HEK293 (cell line): ENCODE measurements at regions not wholly inside any gene's neighbourhood (a gene's known extent, or its start where the extent isn't known, plus 50 kb on each side); places are given as distances from the start of the nearest gene placed in this dataset.

Source experiments
- CTCF ChIA-PET: fragments of 350-600 bp; formaldehyde crosslinking; extraction: SDS; loops from one replicate; lab custom pipeline; 2021; ENCODE audit warnings: antibody characterized with exemption; lab: Yijun Ruan, JAX
- POLR2A ChIA-PET: fragments of 300-600 bp; formaldehyde crosslinking; extraction: SDS; loops from one replicate; lab custom pipeline; 2020; ENCODE audit warnings: antibody characterized with exemption, inconsistent platforms; lab: Yijun Ruan, JAX
- H3K27ac ChIP-seq: fragments of 200-500 bp; sonication (Bioruptor generic); 2 replicates; pipeline ENCODE4 v1.5.1; 2014; ENCODE audit warnings: low read depth, low read length, control low read depth, inconsistent platforms; ENCODE audit errors: extremely low read depth
- H3K36me3 ChIP-seq, 2 experiments: fragments of 200-500 bp in 1 of 2; sonication (Bioruptor generic) in 1 of 2; 1 replicate in 1 of 2; 2 replicates in 1 of 2; pipeline ENCODE4 v1.5.1; 2014 to 2017; ENCODE audit warnings: inconsistent platforms in 2 of 2, low read length in 2 of 2; ENCODE audit not compliant: control insufficient read depth in 2 of 2, insufficient read depth in 1 of 2
- H3K4me1 ChIP-seq: fragments of 200-500 bp; sonication (Bioruptor generic); 2 replicates; pipeline ENCODE4 v1.5.1; 2014; ENCODE audit warnings: mild to moderate bottlenecking, low read length, inconsistent platforms; ENCODE audit not compliant: control insufficient read depth, insufficient read depth
- H3K4me3 ChIP-seq: 2 replicates; pipeline ENCODE4 v1.5.1; 2011; ENCODE audit warnings: low read depth, mild to moderate bottlenecking, control low read depth, low read length, moderate library complexity
- H3K9me3 ChIP-seq: fragments of 200-500 bp; sonication (Bioruptor generic); 2 replicates; pipeline ENCODE4 v1.5.1; 2014; ENCODE audit warnings: low read depth, low read length, inconsistent platforms; ENCODE audit not compliant: control insufficient read depth, insufficient read depth
- CTCF ChIP-seq: fragments of 450-650 bp; formaldehyde crosslinking; IDR thresholded peaks from 2 replicates; pipeline ENCODE4 v1.5.1; 2016; ENCODE audit warnings: missing biosample characterization, missing genetic modification characterization
- KLF1 ChIP-seq: fragments of 450-650 bp; formaldehyde crosslinking; IDR thresholded peaks from 2 replicates; pipeline ENCODE4 v1.5.1; 2016; ENCODE audit warnings: missing biosample characterization, missing genetic modification characterization
- KLF17 ChIP-seq: fragments of 450-650 bp; formaldehyde crosslinking; IDR thresholded peaks from 2 replicates; pipeline ENCODE4 v1.5.1; 2016; ENCODE audit warnings: missing biosample characterization, missing genetic modification characterization
- OVOL3 ChIP-seq: fragments of 450-650 bp; formaldehyde crosslinking; IDR thresholded peaks from 2 replicates; pipeline ENCODE4 v1.5.1; 2016; ENCODE audit warnings: missing biosample characterization, missing genetic modification characterization
- REPIN1 ChIP-seq: fragments of 450-650 bp; formaldehyde crosslinking; IDR thresholded peaks from 2 replicates; pipeline ENCODE4 v1.5.1; 2017; ENCODE audit warnings: missing biosample characterization, missing genetic modification characterization, low read depth
- ZBTB1 ChIP-seq: fragments of 450-650 bp; formaldehyde crosslinking; IDR thresholded peaks from 2 replicates; pipeline ENCODE4 v1.5.1; 2016; ENCODE audit warnings: missing biosample characterization, missing genetic modification characterization
- ZBTB20 ChIP-seq: fragments of 450-650 bp; formaldehyde crosslinking; IDR thresholded peaks from 2 replicates; pipeline ENCODE4 v1.5.1; 2016; ENCODE audit warnings: missing biosample characterization, missing genetic modification characterization
- ZBTB44 ChIP-seq: fragments of 450-650 bp; IDR thresholded peaks from 2 replicates; pipeline ENCODE4 v1.5.1; 2018; ENCODE audit warnings: missing biosample characterization, mild to moderate bottlenecking, missing genetic modification characterization
- ZFP41 ChIP-seq: fragments of 450-650 bp; formaldehyde crosslinking; IDR thresholded peaks from 2 replicates; pipeline ENCODE4 v1.5.1; 2016; ENCODE audit warnings: missing biosample characterization, missing genetic modification characterization, borderline replicate concordance
- ZFP69B ChIP-seq: fragments of 450-650 bp; formaldehyde crosslinking; IDR thresholded peaks from 2 replicates; pipeline ENCODE4 v1.5.1; 2016; ENCODE audit warnings: missing biosample characterization, missing genetic modification characterization
- ZIC2 ChIP-seq: fragments of 450-650 bp; formaldehyde crosslinking; IDR thresholded peaks from 2 replicates; pipeline ENCODE4 v1.5.1; 2016; ENCODE audit warnings: missing biosample characterization, missing genetic modification characterization
- ZNF175 ChIP-seq: fragments of 450-650 bp; formaldehyde crosslinking; IDR thresholded peaks from 2 replicates; pipeline ENCODE4 v1.5.1; 2016; ENCODE audit warnings: missing biosample characterization, missing genetic modification characterization
- ZNF214 ChIP-seq: fragments of 450-650 bp; formaldehyde crosslinking; IDR thresholded peaks from 2 replicates; pipeline ENCODE4 v1.5.1; 2017; ENCODE audit warnings: missing biosample characterization, mild to moderate bottlenecking, missing genetic modification characterization, borderline replicate concordance
- ZNF280C ChIP-seq: fragments of 450-650 bp; formaldehyde crosslinking; IDR thresholded peaks from 2 replicates; pipeline ENCODE4 v1.5.1; 2016; ENCODE audit warnings: missing biosample characterization, missing genetic modification characterization
- ZNF292 ChIP-seq: fragments of 450-650 bp; formaldehyde crosslinking; IDR thresholded peaks from 2 replicates; pipeline ENCODE4 v1.5.1; 2016; ENCODE audit warnings: low read depth, missing biosample characterization, missing genetic modification characterization, borderline replicate concordance
- ZNF626 ChIP-seq: fragments of 450-650 bp; sonication (Bioruptor Pico); formaldehyde crosslinking; IDR thresholded peaks from 2 replicates; pipeline ENCODE4 v1.5.1; 2018; ENCODE audit warnings: missing biosample characterization, missing genetic modification characterization, inconsistent platforms
- ZNF660 ChIP-seq: fragments of 450-650 bp; IDR thresholded peaks from 2 replicates; pipeline ENCODE4 v1.5.1; 2018; ENCODE audit warnings: missing biosample characterization, mild to moderate bottlenecking, missing genetic modification characterization
- ZNF692 ChIP-seq: fragments of 450-650 bp; formaldehyde crosslinking; IDR thresholded peaks from 2 replicates; pipeline ENCODE4 v1.5.1; 2016; ENCODE audit warnings: missing biosample characterization, missing genetic modification characterization
- ZNF843 ChIP-seq: fragments of 450-650 bp; formaldehyde crosslinking; IDR thresholded peaks from 2 replicates; pipeline ENCODE4 v1.5.1; 2016; ENCODE audit warnings: missing biosample characterization, missing genetic modification characterization
- TF ChIP-seq, protein P1 (sequence below): fragments of 450-650 bp; formaldehyde crosslinking; IDR thresholded peaks from 2 replicates; pipeline ENCODE4 v1.5.1; 2016; ENCODE audit warnings: missing biosample characterization, missing genetic modification characterization
- TF ChIP-seq, protein P2 (sequence below): fragments of 450-650 bp; formaldehyde crosslinking; IDR thresholded peaks from 2 replicates; pipeline ENCODE4 v1.5.1; 2016; ENCODE audit warnings: missing biosample characterization, missing genetic modification characterization
- TF ChIP-seq, protein P3 (sequence below): fragments of 450-650 bp; formaldehyde crosslinking; IDR thresholded peaks from 2 replicates; pipeline ENCODE4 v1.5.1; 2016; ENCODE audit warnings: missing biosample characterization, missing genetic modification characterization

DNA sequence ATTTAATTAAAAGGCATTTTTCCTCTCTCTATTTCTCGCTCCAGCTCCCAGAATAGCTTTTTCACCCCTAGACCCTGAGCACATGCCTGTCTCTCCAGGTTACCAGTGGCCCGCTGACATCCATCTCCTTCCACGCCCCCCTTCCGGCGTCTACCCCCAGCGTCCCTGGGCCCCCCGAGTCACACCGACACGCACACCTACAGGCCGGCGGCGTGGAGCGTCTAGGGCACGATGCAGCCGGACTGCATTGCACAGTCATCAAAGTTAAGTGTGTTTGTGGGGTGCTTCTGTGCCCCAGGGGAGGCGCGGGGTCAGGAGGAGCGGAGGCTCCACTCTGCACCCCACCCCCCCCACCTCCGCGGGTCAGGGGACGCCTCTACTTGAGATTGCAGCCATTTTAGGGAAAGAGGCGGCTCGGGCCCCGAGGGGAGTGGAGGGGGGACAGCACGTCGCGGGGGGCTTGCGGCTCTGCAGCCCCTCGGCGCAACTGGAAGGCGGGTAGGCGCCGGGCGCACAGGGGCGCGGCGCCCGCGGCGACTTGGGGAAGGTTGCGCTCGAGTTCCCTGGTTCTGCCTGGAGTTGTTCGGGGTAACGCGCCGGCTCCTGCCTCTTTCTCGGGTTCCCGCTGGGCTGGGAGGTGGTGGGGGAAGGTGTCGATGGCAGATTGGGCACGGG, 112.7 kb downstream of the DHX15 start:
- Histone ChIP-seq H3K9me3 (no peaks in the 10 kb centered on the region), H3K4me3 (peak overlapping the region; percentile 58), H3K27ac (peak overlapping the region; percentile 10; the same call in 1 of the 2 replicates), H3K4me1 (no peaks in the 10 kb centered on the region; the same call in 1 of the 2 replicates), H3K36me3 (no peaks in the 10 kb centered on the region)
- POLR2A ChIA-PET, result no interaction called here
- CTCF ChIA-PET, result no interaction called here
- TF ChIP-seq, protein P1, sequence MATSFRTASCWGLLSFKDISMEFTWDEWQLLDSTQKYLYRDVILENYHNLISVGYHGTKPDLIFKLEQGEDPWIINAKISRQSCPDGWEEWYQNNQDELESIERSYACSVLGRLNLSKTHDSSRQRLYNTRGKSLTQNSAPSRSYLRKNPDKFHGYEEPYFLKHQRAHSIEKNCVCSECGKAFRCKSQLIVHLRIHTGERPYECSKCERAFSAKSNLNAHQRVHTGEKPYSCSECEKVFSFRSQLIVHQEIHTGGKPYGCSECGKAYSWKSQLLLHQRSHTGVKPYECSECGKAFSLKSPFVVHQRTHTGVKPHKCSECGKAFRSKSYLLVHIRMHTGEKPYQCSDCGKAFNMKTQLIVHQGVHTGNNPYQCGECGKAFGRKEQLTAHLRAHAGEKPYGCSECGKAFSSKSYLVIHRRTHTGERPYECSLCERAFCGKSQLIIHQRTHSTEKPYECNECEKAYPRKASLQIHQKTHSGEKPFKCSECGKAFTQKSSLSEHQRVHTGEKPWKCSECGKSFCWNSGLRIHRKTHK (tag by site-specific recombination), result no peak
- TF ChIP-seq ZBTB20 (tag by site-specific recombination) (peak; percentile 83; the same call in 1 of the 2 replicates), KLF1 (no peak), OVOL3 (no peak), ZNF626 (no peak), ZNF280C (tag by site-specific recombination) (no peak), ZFP41 (tag by site-specific recombination) (no peak), ZNF660 (no peak), ZBTB1 (no peak), KLF17 (tag by site-specific recombination) (no peak), ZIC2 (peak; percentile 43; the same call in 1 of the 2 replicates), CTCF (tag by site-specific recombination) (0 out of 2 replicates have a peak, but pooled peaks have one; percentile 7), ZNF843 (tag by site-specific recombination) (no peak), ZNF175 (tag by site-specific recombination) (no peak), ZBTB44 (tag by site-specific recombination) (no peak), ZNF214 (tag by site-specific recombination) (no peak), REPIN1 (tag by site-specific recombination) (no peak), ZNF692 (tag by site-specific recombination) (no peak), ZNF292 (tag by site-specific recombination) (no peak), ZFP69B (tag by site-specific recombination) (no peak)
- TF ChIP-seq, protein P2, sequence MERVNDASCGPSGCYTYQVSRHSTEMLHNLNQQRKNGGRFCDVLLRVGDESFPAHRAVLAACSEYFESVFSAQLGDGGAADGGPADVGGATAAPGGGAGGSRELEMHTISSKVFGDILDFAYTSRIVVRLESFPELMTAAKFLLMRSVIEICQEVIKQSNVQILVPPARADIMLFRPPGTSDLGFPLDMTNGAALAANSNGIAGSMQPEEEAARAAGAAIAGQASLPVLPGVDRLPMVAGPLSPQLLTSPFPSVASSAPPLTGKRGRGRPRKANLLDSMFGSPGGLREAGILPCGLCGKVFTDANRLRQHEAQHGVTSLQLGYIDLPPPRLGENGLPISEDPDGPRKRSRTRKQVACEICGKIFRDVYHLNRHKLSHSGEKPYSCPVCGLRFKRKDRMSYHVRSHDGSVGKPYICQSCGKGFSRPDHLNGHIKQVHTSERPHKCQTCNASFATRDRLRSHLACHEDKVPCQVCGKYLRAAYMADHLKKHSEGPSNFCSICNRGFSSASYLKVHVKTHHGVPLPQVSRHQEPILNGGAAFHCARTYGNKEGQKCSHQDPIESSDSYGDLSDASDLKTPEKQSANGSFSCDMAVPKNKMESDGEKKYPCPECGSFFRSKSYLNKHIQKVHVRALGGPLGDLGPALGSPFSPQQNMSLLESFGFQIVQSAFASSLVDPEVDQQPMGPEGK, result peak; percentile 73
- TF ChIP-seq, protein P3, sequence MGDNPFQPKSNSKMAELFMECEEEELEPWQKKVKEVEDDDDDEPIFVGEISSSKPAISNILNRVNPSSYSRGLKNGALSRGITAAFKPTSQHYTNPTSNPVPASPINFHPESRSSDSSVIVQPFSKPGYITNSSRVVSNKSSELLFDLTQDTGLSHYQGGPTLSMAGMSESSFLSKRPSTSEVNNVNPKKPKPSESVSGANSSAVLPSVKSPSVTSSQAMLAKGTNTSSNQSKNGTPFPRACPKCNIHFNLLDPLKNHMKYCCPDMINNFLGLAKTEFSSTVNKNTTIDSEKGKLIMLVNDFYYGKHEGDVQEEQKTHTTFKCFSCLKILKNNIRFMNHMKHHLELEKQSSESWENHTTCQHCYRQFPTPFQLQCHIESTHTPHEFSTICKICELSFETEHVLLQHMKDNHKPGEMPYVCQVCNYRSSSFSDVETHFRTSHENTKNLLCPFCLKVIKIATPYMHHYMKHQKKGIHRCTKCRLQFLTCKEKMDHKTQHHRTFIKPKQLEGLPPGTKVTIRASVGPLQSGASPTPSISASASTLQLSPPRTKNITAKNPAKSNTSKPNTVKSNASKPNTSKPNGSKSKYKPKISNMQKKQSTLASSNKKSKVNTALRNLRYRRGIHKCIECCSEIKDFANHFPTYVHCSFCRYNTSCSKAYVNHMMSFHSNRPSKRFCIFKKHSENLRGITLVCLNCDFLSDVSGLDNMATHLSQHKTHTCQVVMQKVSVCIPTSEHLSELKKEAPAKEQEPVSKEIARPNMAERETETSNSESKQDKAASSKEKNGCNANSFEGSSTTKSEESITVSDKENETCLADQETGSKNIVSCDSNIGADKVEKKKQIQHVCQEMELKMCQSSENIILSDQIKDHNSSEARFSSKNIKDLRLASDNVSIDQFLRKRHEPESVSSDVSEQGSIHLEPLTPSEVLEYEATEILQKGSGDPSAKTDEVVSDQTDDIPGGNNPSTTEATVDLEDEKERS (tag by site-specific recombination), result no peak
